ENCODE measurements at regions not wholly inside any gene's neighbourhood (a gene's known extent, or its start where the extent isn't known, plus 50 kb on each side); places are given as distances from the start of the nearest gene placed in this dataset.
"Not testable (repeated sequence)": the region's sequence is repeated elsewhere in the genome, so short reads cannot be mapped to it uniquely, and the experiment has no call there.

- TF ChIP-seq, protein P1, sequence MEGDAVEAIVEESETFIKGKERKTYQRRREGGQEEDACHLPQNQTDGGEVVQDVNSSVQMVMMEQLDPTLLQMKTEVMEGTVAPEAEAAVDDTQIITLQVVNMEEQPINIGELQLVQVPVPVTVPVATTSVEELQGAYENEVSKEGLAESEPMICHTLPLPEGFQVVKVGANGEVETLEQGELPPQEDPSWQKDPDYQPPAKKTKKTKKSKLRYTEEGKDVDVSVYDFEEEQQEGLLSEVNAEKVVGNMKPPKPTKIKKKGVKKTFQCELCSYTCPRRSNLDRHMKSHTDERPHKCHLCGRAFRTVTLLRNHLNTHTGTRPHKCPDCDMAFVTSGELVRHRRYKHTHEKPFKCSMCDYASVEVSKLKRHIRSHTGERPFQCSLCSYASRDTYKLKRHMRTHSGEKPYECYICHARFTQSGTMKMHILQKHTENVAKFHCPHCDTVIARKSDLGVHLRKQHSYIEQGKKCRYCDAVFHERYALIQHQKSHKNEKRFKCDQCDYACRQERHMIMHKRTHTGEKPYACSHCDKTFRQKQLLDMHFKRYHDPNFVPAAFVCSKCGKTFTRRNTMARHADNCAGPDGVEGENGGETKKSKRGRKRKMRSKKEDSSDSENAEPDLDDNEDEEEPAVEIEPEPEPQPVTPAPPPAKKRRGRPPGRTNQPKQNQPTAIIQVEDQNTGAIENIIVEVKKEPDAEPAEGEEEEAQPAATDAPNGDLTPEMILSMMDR (IDR thresholded peaks at IDR 0.05; ENCODE audit: low read depth, low read length): not testable (repeated sequence)
- TF ChIP-seq EZH2phosphoT487 (IDR thresholded peaks at IDR 0.05; ENCODE audit: low read depth): not testable (repeated sequence)
These were observed 1656.3 kb upstream of the LRRTM3 start for GRCh38 chr10:65269551-65269950.
